ENCODE measurements at regions not wholly inside any gene's neighbourhood (a gene's known extent, or its start where the extent isn't known, plus 50 kb on each side); places are given as distances from the start of the nearest gene placed in this dataset.
A peak's percentile ranks its signal among the peaks of the same experiment; 100 is the strongest.

- DNase-seq: no peak
- Mint-ChIP-seq H3K36me3 (ENCODE audit: low read depth) (no peaks in the 10 kb centered on the region), H3K9me3 (no peaks in the 10 kb centered on the region), H3K27me3 (ENCODE audit: insufficient read depth) (no peaks in the 10 kb centered on the region), H3K27ac (no peak overlapping the region), H3K4me3 (no peak overlapping the region), H3K4me1 (peaks cover 14% of the 10 kb centered on the region)
- Histone ChIP-seq H3K9me3 (ENCODE audit: control insufficient read depth, low read length) (no peaks in the 10 kb centered on the region), H3K36me3 (ENCODE audit: control insufficient read depth, insufficient read depth, low read length) (no peaks in the 10 kb centered on the region), H3K27ac (ENCODE audit: low read depth, low read length) (no peak overlapping the region), H3K27me3 (ENCODE audit: control insufficient read depth, insufficient read depth, low read length, poor library complexity, severe bottlenecking) (no peaks in the 10 kb centered on the region), H3K4me3 (ENCODE audit: low read length) (no peak overlapping the region), H3K4me1 (ENCODE audit: control insufficient read depth, insufficient read depth, low read length) (peaks cover 9% of the 10 kb centered on the region), H3K9ac (ENCODE audit: extremely low read depth, low read length, poor library complexity, severe bottlenecking) (no peak overlapping the region)
- TF ChIP-seq CTCF (conservative IDR thresholded peaks at IDR 0.05): no peak
- WGBS, 2 experiments (ENCODE audit: insufficient coverage in 1 of 2, insufficient read length in 1 of 2): 85 to 91% methylated on average over 4 to 5 of the region's 5 CpGs
Measured at GRCh38 chr12:108454539-108455139, 60.4 kb upstream of the FICD start.

DNA sequence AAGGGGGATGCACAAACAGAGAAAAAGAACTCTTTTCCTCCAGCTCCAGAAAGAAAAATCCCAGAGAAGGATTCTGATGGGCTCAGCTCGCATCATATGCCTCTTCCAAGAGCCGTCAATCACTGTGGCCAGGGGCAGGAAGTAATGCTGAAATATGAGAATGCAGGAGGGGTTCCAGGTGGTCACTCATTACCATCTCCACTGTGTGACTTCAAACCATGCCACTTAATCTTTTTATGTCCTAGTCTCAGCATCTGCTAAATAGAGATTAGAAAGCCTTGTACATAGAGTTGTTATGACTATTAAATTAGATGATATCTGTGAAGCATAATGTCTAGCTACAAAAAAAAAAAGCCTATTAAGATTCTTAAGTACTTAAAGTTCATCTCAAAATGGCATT lies 65.6 kb upstream of the FICD start:
- H3K4me3 Mint-ChIP-seq: no peak overlapping the region
- H3K4me1 Mint-ChIP-seq: peaks cover 27% of the 10 kb centered on the region
- 95 to 100% methylated on average over 1 to 2 of the region's 2 CpGs for WGBS, 2 experiments (ENCODE audit: insufficient coverage in 1 of 2, insufficient read length in 1 of 2)
- H3K27me3 Mint-ChIP-seq (ENCODE audit: insufficient read depth): no peaks in the 10 kb centered on the region
- Histone ChIP-seq H3K27me3 (ENCODE audit: control insufficient read depth, insufficient read depth, low read length, poor library complexity, severe bottlenecking) (no peaks in the 10 kb centered on the region), H3K9me3 (ENCODE audit: control insufficient read depth, low read length) (no peaks in the 10 kb centered on the region), H3K4me3 (ENCODE audit: low read length) (no peak overlapping the region), H3K4me1 (ENCODE audit: control insufficient read depth, insufficient read depth, low read length) (peaks cover 20% of the 10 kb centered on the region), H3K9ac (ENCODE audit: extremely low read depth, low read length, poor library complexity, severe bottlenecking) (no peak overlapping the region), H3K36me3 (ENCODE audit: control insufficient read depth, insufficient read depth, low read length) (no peaks in the 10 kb centered on the region), H3K27ac (ENCODE audit: low read depth, low read length) (no peak overlapping the region)
- H3K36me3 Mint-ChIP-seq (ENCODE audit: low read depth): no peaks in the 10 kb centered on the region
- no peak for DNase-seq
- no peak for TF ChIP-seq CTCF (conservative IDR thresholded peaks at IDR 0.05)
- H3K27ac Mint-ChIP-seq: no peak overlapping the region
- no peaks in the 10 kb centered on the region for H3K9me3 Mint-ChIP-seq

GRCh38 chr12:108448246-108448645 lies 66.8 kb upstream of the FICD start:
- H3K4me3 ChIP-seq (ENCODE audit: low read length): no peak overlapping the region
- H3K4me1 ChIP-seq (ENCODE audit: control insufficient read depth, insufficient read depth, low read length): peaks cover 15% of the 10 kb centered on the region
- H3K27me3 Mint-ChIP-seq (ENCODE audit: insufficient read depth): no peaks in the 10 kb centered on the region
- WGBS, 2 experiments (ENCODE audit: insufficient coverage in 1 of 2, insufficient read length in 1 of 2): 85 to 90% methylated on average over 4 to 5 of the region's 5 CpGs
- no peaks in the 10 kb centered on the region for H3K36me3 ChIP-seq (ENCODE audit: control insufficient read depth, insufficient read depth, low read length)
- TF ChIP-seq CTCF (conservative IDR thresholded peaks at IDR 0.05): no peak
- no peaks in the 10 kb centered on the region for H3K36me3 Mint-ChIP-seq (ENCODE audit: low read depth)
- peaks cover 24% of the 10 kb centered on the region for H3K4me1 Mint-ChIP-seq
- no peaks in the 10 kb centered on the region for H3K27me3 ChIP-seq (ENCODE audit: control insufficient read depth, insufficient read depth, low read length, poor library complexity, severe bottlenecking)
- H3K9me3 Mint-ChIP-seq: no peaks in the 10 kb centered on the region
- H3K9me3 ChIP-seq (ENCODE audit: control insufficient read depth, low read length): no peaks in the 10 kb centered on the region
- no peak overlapping the region for H3K9ac ChIP-seq (ENCODE audit: extremely low read depth, low read length, poor library complexity, severe bottlenecking)
- peak overlapping the region; percentile 60 for H3K27ac Mint-ChIP-seq
- no peak overlapping the region for H3K27ac ChIP-seq (ENCODE audit: low read depth, low read length)
- no peak overlapping the region for H3K4me3 Mint-ChIP-seq
- no peak for DNase-seq

All from endodermal cell (in vitro differentiated cells).